ENCODE measurements at regions not wholly inside any gene's neighbourhood (a gene's known extent, or its start where the extent isn't known, plus 50 kb on each side); places are given as distances from the start of the nearest gene placed in this dataset.

DNA sequence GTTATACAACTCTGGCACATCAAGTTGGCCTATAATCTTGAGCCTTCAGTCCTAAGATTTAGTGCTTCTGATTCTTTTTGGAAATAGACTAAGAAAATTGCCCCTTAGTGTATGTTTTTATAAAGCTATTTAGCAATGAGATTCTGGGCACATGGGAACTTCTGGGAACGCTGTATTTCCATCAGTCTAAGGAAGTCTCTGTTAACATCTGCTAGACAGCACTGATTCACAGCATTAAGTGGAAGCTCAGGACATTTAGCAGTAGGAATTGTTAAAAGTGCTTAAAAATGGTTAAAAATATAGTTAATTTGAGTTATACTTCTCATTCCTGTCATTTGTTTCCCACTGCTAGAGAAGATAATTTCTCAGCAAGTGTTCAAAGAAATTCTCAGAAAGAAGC, 579.1 kb downstream of the SLC16A7 start (continued):
- TF ChIP-seq, protein P1, sequence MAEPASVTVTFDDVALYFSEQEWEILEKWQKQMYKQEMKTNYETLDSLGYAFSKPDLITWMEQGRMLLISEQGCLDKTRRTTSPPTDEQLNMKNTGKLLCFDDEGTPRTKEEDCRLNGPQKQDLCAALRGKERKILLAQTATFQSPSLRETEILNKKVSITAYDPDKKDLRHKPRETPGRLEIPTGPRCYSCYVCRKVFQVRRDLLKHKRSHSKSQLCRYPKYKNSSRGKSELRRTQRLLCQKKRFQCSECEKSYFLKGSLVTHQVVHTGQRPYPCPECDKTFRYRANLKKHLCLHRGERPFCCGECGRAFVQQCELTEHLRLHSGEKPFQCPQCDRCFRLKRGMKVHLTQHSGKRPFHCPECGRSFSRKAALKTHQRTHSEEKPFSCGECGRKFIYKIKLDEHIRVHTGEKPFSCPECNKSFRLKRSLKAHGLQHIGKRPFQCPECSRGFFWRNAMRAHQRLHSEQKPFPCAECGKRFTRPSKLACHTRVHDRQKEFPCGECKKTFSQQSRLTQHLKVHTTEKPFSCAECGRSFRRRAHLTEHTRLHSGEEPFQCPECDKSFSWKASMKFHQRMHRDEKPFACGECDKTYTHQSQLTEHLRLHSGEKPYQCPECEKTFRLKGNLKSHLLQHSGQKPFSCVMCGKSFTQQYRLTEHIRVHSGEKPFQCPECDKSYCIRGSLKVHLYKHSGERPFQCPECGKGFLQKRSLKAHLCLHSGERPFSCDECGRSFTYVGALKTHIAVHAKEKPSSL (CRISPR knock-in tag; conservative IDR thresholded peaks at IDR 0.05): no peak
- TF ChIP-seq ZNF121 (CRISPR knock-in tag; IDR thresholded peaks at IDR 0.05) (no peak), CBFB (CRISPR knock-in tag; IDR thresholded peaks at IDR 0.05; ENCODE audit: low read depth) (no peak), MXD4 (CRISPR knock-in tag; IDR thresholded peaks at IDR 0.05; ENCODE audit: borderline replicate concordance) (no peak), SMAD4 (CRISPR knock-in tag; IDR thresholded peaks at IDR 0.05) (no peak)
- TF ChIP-seq, protein P2, sequence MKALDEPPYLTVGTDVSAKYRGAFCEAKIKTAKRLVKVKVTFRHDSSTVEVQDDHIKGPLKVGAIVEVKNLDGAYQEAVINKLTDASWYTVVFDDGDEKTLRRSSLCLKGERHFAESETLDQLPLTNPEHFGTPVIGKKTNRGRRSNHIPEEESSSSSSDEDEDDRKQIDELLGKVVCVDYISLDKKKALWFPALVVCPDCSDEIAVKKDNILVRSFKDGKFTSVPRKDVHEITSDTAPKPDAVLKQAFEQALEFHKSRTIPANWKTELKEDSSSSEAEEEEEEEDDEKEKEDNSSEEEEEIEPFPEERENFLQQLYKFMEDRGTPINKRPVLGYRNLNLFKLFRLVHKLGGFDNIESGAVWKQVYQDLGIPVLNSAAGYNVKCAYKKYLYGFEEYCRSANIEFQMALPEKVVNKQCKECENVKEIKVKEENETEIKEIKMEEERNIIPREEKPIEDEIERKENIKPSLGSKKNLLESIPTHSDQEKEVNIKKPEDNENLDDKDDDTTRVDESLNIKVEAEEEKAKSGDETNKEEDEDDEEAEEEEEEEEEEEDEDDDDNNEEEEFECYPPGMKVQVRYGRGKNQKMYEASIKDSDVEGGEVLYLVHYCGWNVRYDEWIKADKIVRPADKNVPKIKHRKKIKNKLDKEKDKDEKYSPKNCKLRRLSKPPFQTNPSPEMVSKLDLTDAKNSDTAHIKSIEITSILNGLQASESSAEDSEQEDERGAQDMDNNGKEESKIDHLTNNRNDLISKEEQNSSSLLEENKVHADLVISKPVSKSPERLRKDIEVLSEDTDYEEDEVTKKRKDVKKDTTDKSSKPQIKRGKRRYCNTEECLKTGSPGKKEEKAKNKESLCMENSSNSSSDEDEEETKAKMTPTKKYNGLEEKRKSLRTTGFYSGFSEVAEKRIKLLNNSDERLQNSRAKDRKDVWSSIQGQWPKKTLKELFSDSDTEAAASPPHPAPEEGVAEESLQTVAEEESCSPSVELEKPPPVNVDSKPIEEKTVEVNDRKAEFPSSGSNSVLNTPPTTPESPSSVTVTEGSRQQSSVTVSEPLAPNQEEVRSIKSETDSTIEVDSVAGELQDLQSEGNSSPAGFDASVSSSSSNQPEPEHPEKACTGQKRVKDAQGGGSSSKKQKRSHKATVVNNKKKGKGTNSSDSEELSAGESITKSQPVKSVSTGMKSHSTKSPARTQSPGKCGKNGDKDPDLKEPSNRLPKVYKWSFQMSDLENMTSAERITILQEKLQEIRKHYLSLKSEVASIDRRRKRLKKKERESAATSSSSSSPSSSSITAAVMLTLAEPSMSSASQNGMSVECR (CRISPR knock-in tag; IDR thresholded peaks at IDR 0.05; ENCODE audit: borderline replicate concordance): no peak

DNA sequence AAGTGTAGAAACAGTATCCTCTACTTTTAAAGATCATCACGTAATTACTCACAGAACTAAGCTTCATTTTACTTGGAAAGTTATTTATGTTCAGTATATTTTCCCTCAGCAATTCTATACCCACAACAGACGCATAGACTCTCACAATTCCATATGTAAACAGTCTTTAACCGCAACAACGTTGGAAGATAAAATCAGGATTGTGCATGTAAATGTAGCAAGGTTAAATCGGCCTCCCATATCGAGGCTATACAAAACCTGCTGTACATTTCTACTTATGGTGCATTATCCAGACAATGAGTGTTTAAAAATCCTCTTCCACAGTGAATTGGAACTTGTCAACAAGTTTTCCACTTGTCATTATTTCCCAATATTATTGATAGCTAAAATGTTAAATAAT, 581.1 kb downstream of the SLC16A7 start:
- no peak for ATAC-seq

DNA sequence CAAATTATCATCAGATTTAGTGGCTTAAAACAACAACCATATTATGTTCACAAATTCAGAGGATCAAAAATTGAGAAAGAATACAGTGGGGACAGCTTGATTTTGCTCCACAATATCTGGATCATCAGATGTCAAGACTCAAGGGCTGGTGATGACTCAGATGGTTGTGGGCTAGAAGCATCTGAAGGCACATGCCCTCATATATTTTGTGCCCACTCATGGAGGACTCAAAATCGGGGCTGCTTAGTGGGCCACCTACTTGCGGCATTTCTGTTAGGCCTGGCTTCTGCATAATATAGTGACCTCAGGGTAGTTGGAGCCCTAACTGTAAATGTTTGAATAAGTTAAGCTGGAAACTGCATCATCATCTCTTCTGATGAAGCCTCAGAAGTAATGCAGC, 584.5 kb downstream of the SLC16A7 start:
- Mint-ChIP-seq H3K4me1 (no peaks in the 10 kb centered on the region), H3K36me3 (no peaks in the 10 kb centered on the region), H3K4me3 (no peak overlapping the region), H3K27me3 (ENCODE audit: low read depth) (no peaks in the 10 kb centered on the region), H3K27ac (no peak overlapping the region), H3K9me3 (no peaks in the 10 kb centered on the region)
- POLR2A ChIA-PET: no interaction called here
- CTCF ChIA-PET: no interaction called here
- ATAC-seq (no peak), DNase-seq (ENCODE audit: low spot score) (no peak)
- TF ChIP-seq, protein P3, sequence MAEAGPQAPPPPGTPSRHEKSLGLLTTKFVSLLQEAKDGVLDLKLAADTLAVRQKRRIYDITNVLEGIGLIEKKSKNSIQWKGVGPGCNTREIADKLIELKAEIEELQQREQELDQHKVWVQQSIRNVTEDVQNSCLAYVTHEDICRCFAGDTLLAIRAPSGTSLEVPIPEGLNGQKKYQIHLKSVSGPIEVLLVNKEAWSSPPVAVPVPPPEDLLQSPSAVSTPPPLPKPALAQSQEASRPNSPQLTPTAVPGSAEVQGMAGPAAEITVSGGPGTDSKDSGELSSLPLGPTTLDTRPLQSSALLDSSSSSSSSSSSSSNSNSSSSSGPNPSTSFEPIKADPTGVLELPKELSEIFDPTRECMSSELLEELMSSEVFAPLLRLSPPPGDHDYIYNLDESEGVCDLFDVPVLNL (CRISPR knock-in tag; IDR thresholded peaks at IDR 0.05; ENCODE audit: borderline replicate concordance, low read depth): no peak
- TF ChIP-seq, protein P4, sequence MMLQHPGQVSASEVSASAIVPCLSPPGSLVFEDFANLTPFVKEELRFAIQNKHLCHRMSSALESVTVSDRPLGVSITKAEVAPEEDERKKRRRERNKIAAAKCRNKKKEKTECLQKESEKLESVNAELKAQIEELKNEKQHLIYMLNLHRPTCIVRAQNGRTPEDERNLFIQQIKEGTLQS (CRISPR knock-in tag; conservative IDR thresholded peaks at IDR 0.05): no peak
- no peak for TF ChIP-seq ZNF671 (CRISPR knock-in tag; IDR thresholded peaks at IDR 0.05)
- no peak for TF ChIP-seq MYBL2 (CRISPR knock-in tag; IDR thresholded peaks at IDR 0.05)
- no peak for TF ChIP-seq TCF7 (CRISPR knock-in tag; IDR thresholded peaks at IDR 0.05; ENCODE audit: low read depth)
- TF ChIP-seq KAT7 (CRISPR knock-in tag; IDR thresholded peaks at IDR 0.05; ENCODE audit: borderline replicate concordance): no peak
- TF ChIP-seq, protein P5, sequence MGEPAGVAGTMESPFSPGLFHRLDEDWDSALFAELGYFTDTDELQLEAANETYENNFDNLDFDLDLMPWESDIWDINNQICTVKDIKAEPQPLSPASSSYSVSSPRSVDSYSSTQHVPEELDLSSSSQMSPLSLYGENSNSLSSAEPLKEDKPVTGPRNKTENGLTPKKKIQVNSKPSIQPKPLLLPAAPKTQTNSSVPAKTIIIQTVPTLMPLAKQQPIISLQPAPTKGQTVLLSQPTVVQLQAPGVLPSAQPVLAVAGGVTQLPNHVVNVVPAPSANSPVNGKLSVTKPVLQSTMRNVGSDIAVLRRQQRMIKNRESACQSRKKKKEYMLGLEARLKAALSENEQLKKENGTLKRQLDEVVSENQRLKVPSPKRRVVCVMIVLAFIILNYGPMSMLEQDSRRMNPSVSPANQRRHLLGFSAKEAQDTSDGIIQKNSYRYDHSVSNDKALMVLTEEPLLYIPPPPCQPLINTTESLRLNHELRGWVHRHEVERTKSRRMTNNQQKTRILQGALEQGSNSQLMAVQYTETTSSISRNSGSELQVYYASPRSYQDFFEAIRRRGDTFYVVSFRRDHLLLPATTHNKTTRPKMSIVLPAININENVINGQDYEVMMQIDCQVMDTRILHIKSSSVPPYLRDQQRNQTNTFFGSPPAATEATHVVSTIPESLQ (CRISPR knock-in tag; IDR thresholded peaks at IDR 0.05): no peak
- no peak for TF ChIP-seq NFE2L1 (CRISPR knock-in tag; IDR thresholded peaks at IDR 0.05)
- no peak for TF ChIP-seq ZNF423 (CRISPR knock-in tag; IDR thresholded peaks at IDR 0.05)
- TF ChIP-seq, protein P6, sequence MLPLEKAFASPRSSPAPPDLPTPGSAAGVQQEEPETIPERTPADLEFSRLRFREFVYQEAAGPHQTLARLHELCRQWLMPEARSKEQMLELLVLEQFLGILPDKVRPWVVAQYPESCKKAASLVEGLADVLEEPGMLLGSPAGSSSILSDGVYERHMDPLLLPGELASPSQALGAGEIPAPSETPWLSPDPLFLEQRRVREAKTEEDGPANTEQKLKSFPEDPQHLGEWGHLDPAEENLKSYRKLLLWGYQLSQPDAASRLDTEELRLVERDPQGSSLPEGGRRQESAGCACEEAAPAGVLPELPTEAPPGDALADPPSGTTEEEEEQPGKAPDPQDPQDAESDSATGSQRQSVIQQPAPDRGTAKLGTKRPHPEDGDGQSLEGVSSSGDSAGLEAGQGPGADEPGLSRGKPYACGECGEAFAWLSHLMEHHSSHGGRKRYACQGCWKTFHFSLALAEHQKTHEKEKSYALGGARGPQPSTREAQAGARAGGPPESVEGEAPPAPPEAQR (CRISPR knock-in tag; IDR thresholded peaks at IDR 0.05): no peak
- no peak for TF ChIP-seq SMAD3 (CRISPR knock-in tag; IDR thresholded peaks at IDR 0.05; ENCODE audit: borderline replicate concordance)

More for the DNA sequence above, 581.1 kb downstream of the SLC16A7 start:
- Mint-ChIP-seq H3K36me3 (no peaks in the 10 kb centered on the region), H3K27me3 (ENCODE audit: low read depth) (no peaks in the 10 kb centered on the region), H3K9me3 (no peaks in the 10 kb centered on the region), H3K27ac (no peak overlapping the region), H3K4me1 (no peaks in the 10 kb centered on the region), H3K4me3 (no peak overlapping the region)
- no peak for TF ChIP-seq NFE2L1 (CRISPR knock-in tag; IDR thresholded peaks at IDR 0.05)
- DNase-seq (ENCODE audit: low spot score): no peak
- ChIA-PET CTCF (no interaction called here), POLR2A (no interaction called here)
